GM12874 (cell line): ENCODE measurements at regions not wholly inside any gene's neighbourhood (a gene's known extent, or its start where the extent isn't known, plus 50 kb on each side); places are given as distances from the start of the nearest gene placed in this dataset.

ENCODE experiments used
- CTCF ChIP-seq: IDR thresholded peaks from 2 replicates; pipeline ENCODE4 v1.5.1; 2011; ENCODE audit warnings: low read depth, mild to moderate bottlenecking, control low read depth, low read length, moderate library complexity; ENCODE audit not compliant: insufficient read depth

- no peak for TF ChIP-seq CTCF
Measured at GRCh38 chr7:115682507-115682906, 348.1 kb downstream of the TFEC start.

GRCh38 chr7:115680921-115681320 lies 349.6 kb downstream of the TFEC start:
- TF ChIP-seq CTCF: no peak

- TF ChIP-seq CTCF: peak; percentile 49; the same call in 1 of the 2 replicates
Measured at GRCh38 chr7:115679976-115680375, 350.6 kb downstream of the TFEC start.

GRCh38 chr7:115679423-115679822 lies 351.1 kb downstream of the TFEC start:
- no peak for TF ChIP-seq CTCF

GRCh38 chr7:115678086-115678982 lies 352.2 kb downstream of the TFEC start:
- no peak for TF ChIP-seq CTCF

GRCh38 chr7:115676707-115677106 lies 353.9 kb downstream of the TFEC start:
- TF ChIP-seq CTCF: no peak

- TF ChIP-seq CTCF: no peak
Measured at GRCh38 chr7:115676080-115676479, 354.5 kb downstream of the TFEC start.
